ENCODE measurements at regions not wholly inside any gene's neighbourhood (a gene's known extent, or its start where the extent isn't known, plus 50 kb on each side); places are given as distances from the start of the nearest gene placed in this dataset.

- TF ChIP-seq POLR2A (IDR thresholded peaks at IDR 0.05) (no peak), CTCF (IDR thresholded peaks at IDR 0.05) (no peak), EP300 (IDR thresholded peaks at IDR 0.05) (no peak)
Measured at GRCh38 chr17:70021726-70022125, 53.3 kb upstream of the KCNJ16 start.

Measured in suprapubic skin (tissue), 3 donors.